ENCODE measurements at regions not wholly inside any gene's neighbourhood (a gene's known extent, or its start where the extent isn't known, plus 50 kb on each side); places are given as distances from the start of the nearest gene placed in this dataset.

DNA sequence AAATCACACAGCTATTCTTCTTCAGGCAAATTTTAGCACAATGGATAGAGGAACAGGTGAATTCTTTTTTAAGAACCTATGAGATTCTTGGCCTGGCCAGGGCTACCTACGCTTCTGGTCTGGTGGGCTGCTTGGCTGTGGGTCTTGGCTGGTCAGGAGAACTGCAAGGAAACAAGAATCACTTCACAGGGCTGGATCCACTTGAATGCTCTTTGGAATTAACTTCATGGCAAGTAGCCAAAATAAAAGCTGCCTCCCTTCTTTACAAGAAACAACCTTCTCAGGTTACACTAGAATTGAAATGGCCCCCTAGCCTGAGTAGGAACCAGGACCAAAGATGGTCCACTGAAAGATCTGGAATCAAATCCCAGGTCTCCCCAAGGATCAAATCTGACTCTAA, 519.1 kb downstream of the IQCM start:
- Histone ChIP-seq H3K27me3 (replicated peaks; ENCODE audit: insufficient read depth) (no peaks in the 10 kb centered on the region), H3K4me1 (ENCODE audit: insufficient read depth) (no peaks in the 10 kb centered on the region), H4K20me1 (ENCODE audit: insufficient read depth) (no peaks in the 10 kb centered on the region), H3K79me2 (ENCODE audit: insufficient read depth) (no peaks in the 10 kb centered on the region), H3K36me3 (ENCODE audit: low read depth) (no peaks in the 10 kb centered on the region), H3K9ac (no peak overlapping the region), H3K4me3 (no peak overlapping the region), H2AFZ (no peak overlapping the region), H3K9me2 (ENCODE audit: insufficient read depth) (no peaks in the 10 kb centered on the region), H3K27ac (no peak overlapping the region), H3K9me3 (ENCODE audit: low read depth) (no peaks in the 10 kb centered on the region), H3K4me2 (ENCODE audit: unreplicated experiment) (no peak overlapping the region), H3F3A (ENCODE audit: insufficient read depth) (no peaks in the 10 kb centered on the region)
- no peak for DNase-seq
- in situ Hi-C loops (cut with MboI) = no loop called here
- TF ChIP-seq EZH2phosphoT487 (IDR thresholded peaks at IDR 0.05; ENCODE audit: insufficient read depth, low read depth) (no peak), EZH2 (IDR thresholded peaks at IDR 0.05; ENCODE audit: insufficient read depth, poor library complexity, severe bottlenecking) (no peak)
- WGBS, 2 experiments (ENCODE audit: low coverage in 1 of 2, low lambda C conversion rate in 2 of 2, missing lambda C conversion rate in 2 of 2) = 32 to 45% methylated on average over 1 of the region's 1 CpG

DNA sequence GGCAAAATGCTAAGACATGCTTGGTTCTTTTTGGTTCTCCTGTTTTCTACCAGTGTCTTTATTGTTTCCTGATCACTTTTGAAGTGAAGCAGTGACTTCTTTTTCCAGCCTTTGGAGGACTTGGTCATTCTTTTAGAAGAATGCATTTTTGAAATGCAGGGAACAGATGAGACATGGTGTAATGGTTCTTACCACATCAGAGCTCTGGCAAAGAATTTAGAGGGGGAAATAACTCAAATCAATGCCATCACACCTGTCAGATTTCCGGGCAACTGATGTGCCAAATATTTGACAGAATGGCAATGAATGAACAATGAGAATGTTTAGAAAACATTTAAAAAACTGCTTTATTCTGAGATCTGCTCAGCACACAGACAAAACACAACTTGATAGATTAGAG, 519.6 kb downstream of the IQCM start:
- Histone ChIP-seq H3K9me3 (ENCODE audit: low read depth) (no peaks in the 10 kb centered on the region), H3K9ac (no peak overlapping the region), H3K27me3 (replicated peaks; ENCODE audit: insufficient read depth) (no peaks in the 10 kb centered on the region), H3K36me3 (ENCODE audit: low read depth) (no peaks in the 10 kb centered on the region), H3K79me2 (ENCODE audit: insufficient read depth) (no peaks in the 10 kb centered on the region), H3K27ac (no peak overlapping the region), H2AFZ (no peak overlapping the region), H3K4me2 (ENCODE audit: unreplicated experiment) (no peak overlapping the region), H3K9me2 (ENCODE audit: insufficient read depth) (no peaks in the 10 kb centered on the region), H3F3A (ENCODE audit: insufficient read depth) (no peaks in the 10 kb centered on the region), H3K4me1 (ENCODE audit: insufficient read depth) (no peaks in the 10 kb centered on the region), H3K4me3 (no peak overlapping the region), H4K20me1 (ENCODE audit: insufficient read depth) (no peaks in the 10 kb centered on the region)
- WGBS, 2 experiments (ENCODE audit: low coverage in 1 of 2, low lambda C conversion rate in 2 of 2, missing lambda C conversion rate in 2 of 2) = 63 to 96% methylated on average over 1 of the region's 1 CpG
- TF ChIP-seq EZH2phosphoT487 (IDR thresholded peaks at IDR 0.05; ENCODE audit: insufficient read depth, low read depth) = no peak
- no peak for TF ChIP-seq EZH2 (IDR thresholded peaks at IDR 0.05; ENCODE audit: insufficient read depth, poor library complexity, severe bottlenecking)
- no peak for DNase-seq
- in situ Hi-C loops (cut with MboI) = no loop called here

DNA sequence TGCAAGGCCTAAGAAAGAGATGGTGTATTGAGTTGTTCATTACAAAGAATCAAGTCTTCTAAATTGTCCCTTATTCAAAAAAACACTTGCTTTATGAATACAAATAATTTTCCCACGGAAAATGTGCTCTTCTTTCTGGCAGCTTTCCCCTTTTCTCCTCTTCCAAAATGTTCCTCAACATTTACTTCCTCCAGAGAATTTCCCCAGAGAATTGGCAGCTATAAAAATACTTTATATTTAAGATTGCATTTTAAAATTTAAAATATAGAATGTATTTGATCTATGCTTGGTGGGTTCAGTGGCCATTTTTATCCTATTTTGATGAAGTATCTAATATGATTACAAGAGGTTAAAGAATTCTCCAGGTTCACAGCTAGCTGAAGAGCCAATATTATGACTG, 521.0 kb downstream of the IQCM start:
- Histone ChIP-seq H4K20me1 (ENCODE audit: insufficient read depth) (no peaks in the 10 kb centered on the region), H3K4me2 (ENCODE audit: unreplicated experiment) (no peak overlapping the region), H3K36me3 (ENCODE audit: low read depth) (no peaks in the 10 kb centered on the region), H2AFZ (no peak overlapping the region), H3K27ac (no peak overlapping the region), H3F3A (ENCODE audit: insufficient read depth) (no peaks in the 10 kb centered on the region), H3K79me2 (ENCODE audit: insufficient read depth) (no peaks in the 10 kb centered on the region), H3K9ac (no peak overlapping the region), H3K4me3 (no peak overlapping the region), H3K4me1 (ENCODE audit: insufficient read depth) (no peaks in the 10 kb centered on the region), H3K9me2 (ENCODE audit: insufficient read depth) (no peaks in the 10 kb centered on the region), H3K27me3 (replicated peaks; ENCODE audit: insufficient read depth) (no peaks in the 10 kb centered on the region), H3K9me3 (ENCODE audit: low read depth) (no peaks in the 10 kb centered on the region)
- 23 to 44% methylated on average over 1 of the region's 1 CpG for WGBS, 2 experiments (ENCODE audit: low coverage in 1 of 2, low lambda C conversion rate in 2 of 2, missing lambda C conversion rate in 2 of 2)
- TF ChIP-seq EZH2 (IDR thresholded peaks at IDR 0.05; ENCODE audit: insufficient read depth, poor library complexity, severe bottlenecking) (no peak), EZH2phosphoT487 (IDR thresholded peaks at IDR 0.05; ENCODE audit: insufficient read depth, low read depth) (no peak)
- DNase-seq = no peak
- in situ Hi-C loops (cut with MboI) = no loop called here

DNA sequence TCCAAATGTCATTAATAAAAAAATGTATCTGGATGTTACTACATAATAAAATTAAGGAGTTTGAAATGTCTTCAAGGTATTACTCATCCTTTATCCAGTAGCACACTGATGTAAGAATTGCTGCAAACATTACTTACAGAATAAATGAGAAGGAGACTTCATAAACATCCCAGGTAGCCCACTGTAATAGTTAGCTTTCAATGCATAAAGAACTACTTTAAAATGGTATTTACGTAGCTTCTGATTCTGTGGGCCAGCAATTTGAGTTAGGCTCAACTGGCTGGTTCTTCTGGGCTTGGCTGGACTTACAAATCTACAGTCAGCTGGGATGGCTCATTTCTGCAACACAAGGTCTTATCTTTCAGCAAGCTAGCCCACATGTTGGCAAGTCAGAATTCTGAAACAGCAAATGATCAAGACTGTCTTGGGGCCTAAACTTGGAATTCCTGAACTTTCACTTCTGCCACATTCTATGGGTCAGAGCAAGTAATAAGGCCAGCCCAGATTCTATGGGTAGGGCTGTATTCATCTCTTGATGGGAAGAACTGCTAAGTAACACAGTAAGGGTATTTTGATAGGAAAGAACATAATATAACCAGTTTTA, 522.5 kb downstream of the IQCM start:
- 45 to 47% methylated on average over 1 of the region's 1 CpG for WGBS, 2 experiments (ENCODE audit: low coverage in 1 of 2, low lambda C conversion rate in 2 of 2, missing lambda C conversion rate in 2 of 2)
- Histone ChIP-seq H3K9ac (no peak overlapping the region), H3K9me3 (ENCODE audit: low read depth) (no peaks in the 10 kb centered on the region), H3K9me2 (ENCODE audit: insufficient read depth) (no peaks in the 10 kb centered on the region), H3K4me3 (no peak overlapping the region), H3K36me3 (ENCODE audit: low read depth) (no peaks in the 10 kb centered on the region), H2AFZ (no peak overlapping the region), H3K27me3 (replicated peaks; ENCODE audit: insufficient read depth) (no peaks in the 10 kb centered on the region), H3K27ac (no peak overlapping the region), H3K4me1 (ENCODE audit: insufficient read depth) (no peaks in the 10 kb centered on the region), H3K4me2 (ENCODE audit: unreplicated experiment) (no peak overlapping the region), H3K79me2 (ENCODE audit: insufficient read depth) (no peaks in the 10 kb centered on the region), H3F3A (ENCODE audit: insufficient read depth) (no peaks in the 10 kb centered on the region), H4K20me1 (ENCODE audit: insufficient read depth) (no peaks in the 10 kb centered on the region)
- in situ Hi-C loops (cut with MboI) = no loop called here
- no peak for TF ChIP-seq EZH2 (IDR thresholded peaks at IDR 0.05; ENCODE audit: insufficient read depth, poor library complexity, severe bottlenecking)
- TF ChIP-seq EZH2phosphoT487 (IDR thresholded peaks at IDR 0.05; ENCODE audit: insufficient read depth, low read depth) = no peak
- DNase-seq = no peak
